CD14-positive monocyte (primary cell): ENCODE measurements at regions not wholly inside any gene's neighbourhood (a gene's known extent, or its start where the extent isn't known, plus 50 kb on each side); places are given as distances from the start of the nearest gene placed in this dataset.

Experiments used
- DNase-seq, 3 donors: peaks; one replicate each; pipeline ENCODE4 v3.0.0-alpha.2; 2011 to 2022
- H2AFZ ChIP-seq: 2 replicates; pipeline ENCODE4 v1.6.0; 2012; ENCODE audit warnings: mild to moderate bottlenecking, low read depth, low read length, inconsistent platforms; ENCODE audit not compliant: insufficient read depth, poor library complexity, severe bottlenecking
- H3K27ac ChIP-seq, 2 donors: 1 replicate in 1 of 2; 2 replicates in 1 of 2; pipeline ENCODE4 v1.5.1; 2012 to 2013; ENCODE audit warnings: low read length in 2 of 2, control low read depth in 1 of 2, inconsistent platforms in 1 of 2, low read depth in 1 of 2, mild to moderate bottlenecking in 1 of 2
- H3K27me3 ChIP-seq, 2 donors: one replicate each; pipeline versions ENCODE4 v1.6.0 to v1.6.1; 2011 to 2013; ENCODE audit warnings: low read length in 2 of 2; ENCODE audit not compliant: control insufficient read depth in 2 of 2, insufficient read depth in 2 of 2
- H3K36me3 ChIP-seq, 2 donors: replicated peaks in 1 of 2; 1 replicate in 1 of 2; 2 replicates in 1 of 2; pipeline versions ENCODE4 v1.5.1 to v1.6.1; 2012 to 2013; ENCODE audit warnings: low read length in 2 of 2, control low read depth in 1 of 2, inconsistent platforms in 1 of 2, mild to moderate bottlenecking in 1 of 2; ENCODE audit not compliant: insufficient read depth in 2 of 2, control insufficient read depth in 1 of 2
- H3K4me1 ChIP-seq, 2 donors: 1 replicate in 1 of 2; 2 replicates in 1 of 2; pipeline versions ENCODE4 v1.5.1 to v1.6.1; 2012 to 2013; ENCODE audit warnings: low read length in 2 of 2, control low read depth in 1 of 2, inconsistent platforms in 1 of 2, mild to moderate bottlenecking in 1 of 2, moderate library complexity in 1 of 2; ENCODE audit not compliant: insufficient read depth in 2 of 2, control insufficient read depth in 1 of 2
- H3K4me2 ChIP-seq: replicated peaks from 2 replicates; pipeline ENCODE3; 2012; ENCODE audit warnings: low read length, moderate library complexity, mild to moderate bottlenecking; ENCODE audit not compliant: poor library complexity, severe bottlenecking; ENCODE audit errors: extremely low read depth
- H3K4me3 ChIP-seq, 3 experiments: fragments of 200-600 bp in 1 of 3; sonication (generic) in 1 of 3; replicated peaks in 1 of 3; 1 replicate in 2 of 3; 2 replicates in 1 of 3; pipeline ENCODE4 v1.5.1; 2011 to 2013; ENCODE audit warnings: low read length in 3 of 3, mild to moderate bottlenecking in 3 of 3, control low read depth in 2 of 3, low read depth in 2 of 3, inconsistent platforms in 1 of 3, moderate library complexity in 1 of 3
- H3K79me2 ChIP-seq: 2 replicates; pipeline ENCODE4 v1.6.0; 2012; ENCODE audit warnings: mild to moderate bottlenecking, control low read depth, inconsistent platforms, low read length, moderate library complexity; ENCODE audit not compliant: insufficient read depth
- H3K9ac ChIP-seq: 2 replicates; pipeline ENCODE4 v1.6.0; 2017; ENCODE audit warnings: low read length, mild to moderate bottlenecking; ENCODE audit not compliant: insufficient read depth, poor library complexity, severe bottlenecking
- H3K9me3 ChIP-seq, 2 donors: replicated peaks in 1 of 2; 1 replicate in 1 of 2; 2 replicates in 1 of 2; pipeline versions ENCODE4 v1.5.1 to v1.6.1; 2012 to 2013; ENCODE audit warnings: low read length in 2 of 2, control low read depth in 1 of 2; ENCODE audit not compliant: control insufficient read depth in 1 of 2, insufficient read depth in 1 of 2
- H4K20me1 ChIP-seq: 2 replicates; pipeline ENCODE4 v1.6.0; 2012; ENCODE audit warnings: mild to moderate bottlenecking, low read length, control low read depth, moderate library complexity; ENCODE audit not compliant: insufficient read depth
- H3K27ac Mint-ChIP-seq, 7 donors: one replicate each; pipeline ENCODE4 v1.8.0; 2020; ENCODE audit warnings: mild to moderate bottlenecking in 7 of 7, mixed read lengths in 7 of 7, moderate library complexity in 6 of 7, inconsistent platforms in 2 of 7
- H3K27me3 Mint-ChIP-seq, 3 donors: one replicate each; pipeline ENCODE4 v1.8.0; 2021 to 2022; ENCODE audit warnings: low read depth in 3 of 3, mild to moderate bottlenecking in 3 of 3, mixed read lengths in 3 of 3, moderate library complexity in 3 of 3, inconsistent platforms in 1 of 3
- H3K36me3 Mint-ChIP-seq, 2 donors: one replicate each; pipeline ENCODE4 v1.8.0; 2020; ENCODE audit warnings: mixed read lengths in 2 of 2, inconsistent platforms in 1 of 2, mild to moderate bottlenecking in 1 of 2
- H3K4me1 Mint-ChIP-seq: one replicate; pipeline ENCODE4 v1.8.0; 2020; ENCODE audit warnings: mild to moderate bottlenecking, mixed read lengths
- H3K4me3 Mint-ChIP-seq, 2 donors: one replicate each; pipeline ENCODE4 v1.8.0; 2020; ENCODE audit warnings: mild to moderate bottlenecking in 2 of 2, mixed read lengths in 2 of 2, moderate library complexity in 1 of 2
- H3K9me3 Mint-ChIP-seq, 7 donors: one replicate each; pipeline ENCODE4 v1.8.0; 2020 to 2022; ENCODE audit warnings: mixed read lengths in 7 of 7, mild to moderate bottlenecking in 6 of 7, moderate library complexity in 6 of 7, inconsistent platforms in 2 of 7
- CTCF ChIP-seq: fragments of 200-600 bp; IDR thresholded peaks from one replicate; pipeline ENCODE4 v1.8.0; 2022; ENCODE audit warnings: antibody characterized with exemption, mild to moderate bottlenecking
- WGBS: methylation state at CpG from one replicate; pipeline ENCODE4 v1.1.5; 2013; ENCODE audit warnings: missing lambda C conversion rate; ENCODE audit not compliant: insufficient coverage; 5-methylcytosine and 5-hydroxymethylcytosine counted together
- intact Hi-C, 2 donors: fragments of 100-400 bp; cut with micrococcal nuclease; formaldehyde crosslinking; loops; one replicate each; pipeline versions ENCODE4 v1.15.0 to v1.15.1; 2023

- DNase-seq, result no peak
- WGBS, result no CpG with 5 or more reads among the region's 2 CpGs
- Histone ChIP-seq H3K4me1 (no peaks in the 10 kb centered on the region), H3K27me3 (no peaks in the 10 kb centered on the region), H3K9me3 (no peaks in the 10 kb centered on the region), H3K79me2 (no peaks in the 10 kb centered on the region), H3K4me2 (no peak overlapping the region), H3K27ac (no peak overlapping the region), H2AFZ (no peak overlapping the region), H3K36me3 (no peaks in the 10 kb centered on the region), H3K4me3 (no peak overlapping the region), H4K20me1 (no peaks in the 10 kb centered on the region), H3K9ac (no peak overlapping the region)
- Mint-ChIP-seq H3K9me3 (peaks cover 0 to 2% (median 0%) of the 10 kb centered on the region in 7 donors), H3K36me3 (no peaks in the 10 kb centered on the region), H3K27ac (no peak overlapping the region), H3K4me3 (no peak overlapping the region), H3K27me3 (peaks cover 0 to 3% (median 0%) of the 10 kb centered on the region in 3 donors), H3K4me1 (no peaks in the 10 kb centered on the region)
- TF ChIP-seq CTCF, result no peak
- intact Hi-C loops, result no loop called here
Observed at GRCh38 chr6:138643210-138643609, 130.4 kb upstream of the CCDC28A start.

- Histone ChIP-seq H3K4me2 (no peak overlapping the region), H3K9me3 (no peaks in the 10 kb centered on the region), H3K9ac (no peak overlapping the region), H3K79me2 (no peaks in the 10 kb centered on the region), H3K27ac (no peak overlapping the region), H4K20me1 (no peaks in the 10 kb centered on the region), H3K27me3 (no peaks in the 10 kb centered on the region), H3K4me1 (no peaks in the 10 kb centered on the region), H2AFZ (no peak overlapping the region), H3K36me3 (no peaks in the 10 kb centered on the region), H3K4me3 (no peak overlapping the region)
- no peak for TF ChIP-seq CTCF
- H3K27ac Mint-ChIP-seq, result no peak overlapping the region
- no CpG with 5 or more reads among the region's 3 CpGs for WGBS
- intact Hi-C loops, result no loop called here
- H3K27me3 Mint-ChIP-seq, result peaks cover 0 to 3% (median 0%) of the 10 kb centered on the region in 3 donors
- no peak overlapping the region for H3K4me3 Mint-ChIP-seq
- no peak for DNase-seq
- H3K9me3 Mint-ChIP-seq, result peaks cover 0 to 3% (median 0%) of the 10 kb centered on the region in 7 donors
- H3K36me3 Mint-ChIP-seq, result no peaks in the 10 kb centered on the region
- no peaks in the 10 kb centered on the region for H3K4me1 Mint-ChIP-seq
Observed at GRCh38 chr6:138645976-138646640, 127.5 kb upstream of the CCDC28A start.
